ENCODE measurements at regions not wholly inside any gene's neighbourhood (a gene's known extent, or its start where the extent isn't known, plus 50 kb on each side); places are given as distances from the start of the nearest gene placed in this dataset.
"Not testable (repeated sequence)": the region's sequence is repeated elsewhere in the genome, so short reads cannot be mapped to it uniquely, and the experiment has no call there.

- no peaks in the 10 kb centered on the region for H3K4me1 ChIP-seq (ENCODE audit: control insufficient read depth in 2 of 2, insufficient read depth in 2 of 2, low read length in 2 of 2)
- no peak overlapping the region for H3K4me3 ChIP-seq (ENCODE audit: low read length)
- H3K27ac Mint-ChIP-seq = no peak overlapping the region
- H3K9me3 ChIP-seq (ENCODE audit: control insufficient read depth in 2 of 3, low read length in 3 of 3) = no peaks in the 10 kb centered on the region
- H3K27me3 Mint-ChIP-seq = peaks cover 0 to 5% (median 0%) of the 10 kb centered on the region in 5 donors
- no peak for DNase-seq
- ATAC-seq = no peak
- H3K9me3 Mint-ChIP-seq = peaks cover 5 to 33% (median 14%) of the 10 kb centered on the region in 11 donors
- no peaks in the 10 kb centered on the region for H3K4me1 Mint-ChIP-seq
- intact Hi-C loops (cut with micrococcal nuclease) = no loop called here
- peaks cover 0 to 7% (median 0%) of the 10 kb centered on the region in 5 donors for H3K36me3 Mint-ChIP-seq
- no peaks in the 10 kb centered on the region for H3K27me3 ChIP-seq (ENCODE audit: control insufficient read depth in 2 of 2, insufficient read depth in 2 of 2, low read length in 2 of 2)
- POLR2A ChIA-PET = no interaction called here
- no peaks in the 10 kb centered on the region for H3K36me3 ChIP-seq (ENCODE audit: control insufficient read depth in 2 of 3, insufficient read depth in 3 of 3, low read length in 3 of 3)
- H3K27ac ChIP-seq (ENCODE audit: low read depth, low read length) = no peak overlapping the region
- no peak overlapping the region for H3K4me3 Mint-ChIP-seq
- CTCF ChIA-PET = no interaction called here
Observed at GRCh38 chr5:167296066-167296465, 995.4 kb upstream of the WWC1 start.

- intact Hi-C loops (cut with micrococcal nuclease) = no loop called here
- DNase-seq (no peak), ATAC-seq (no peak)
- CTCF ChIA-PET = no interaction called here
- Mint-ChIP-seq H3K36me3 (peaks cover 0 to 7% (median 0%) of the 10 kb centered on the region in 5 donors), H3K9me3 (peaks cover 5 to 36% (median 14%) of the 10 kb centered on the region in 11 donors), H3K4me1 (no peaks in the 10 kb centered on the region), H3K27me3 (peaks cover 0 to 5% (median 0%) of the 10 kb centered on the region in 5 donors), H3K4me3 (no peak overlapping the region), H3K27ac (no peak overlapping the region)
- H3K4me1 ChIP-seq (ENCODE audit: control insufficient read depth in 2 of 2, insufficient read depth in 2 of 2, low read length in 2 of 2) = no peaks in the 10 kb centered on the region
- H3K27me3 ChIP-seq (ENCODE audit: control insufficient read depth in 2 of 2, insufficient read depth in 2 of 2, low read length in 2 of 2) = no peaks in the 10 kb centered on the region
- H3K4me3 ChIP-seq (ENCODE audit: low read length) = no peak overlapping the region
- POLR2A ChIA-PET = no interaction called here
- H3K9me3 ChIP-seq (ENCODE audit: control insufficient read depth in 2 of 3, low read length in 3 of 3) = no peaks in the 10 kb centered on the region
- no peaks in the 10 kb centered on the region for H3K36me3 ChIP-seq (ENCODE audit: control insufficient read depth in 2 of 3, insufficient read depth in 3 of 3, low read length in 3 of 3)
- no peak overlapping the region for H3K27ac ChIP-seq (ENCODE audit: low read depth, low read length)
Observed at GRCh38 chr5:167296661-167297060, 994.8 kb upstream of the WWC1 start.

GRCh38 chr5:167299861-167300260 is 991.6 kb upstream of the WWC1 start:
- H3K4me3 Mint-ChIP-seq; H3K36me3 Mint-ChIP-seq; CTCF ChIA-PET; H3K9me3 ChIP-seq (ENCODE audit: control insufficient read depth in 2 of 3, low read length in 3 of 3); H3K4me3 ChIP-seq (ENCODE audit: low read length); H3K4me1 Mint-ChIP-seq; H3K27ac ChIP-seq (ENCODE audit: low read depth, low read length); H3K36me3 ChIP-seq (ENCODE audit: control insufficient read depth in 2 of 3, insufficient read depth in 3 of 3, low read length in 3 of 3); H3K27me3 Mint-ChIP-seq; DNase-seq; POLR2A ChIA-PET; H3K27me3 ChIP-seq (ENCODE audit: control insufficient read depth in 2 of 2, insufficient read depth in 2 of 2, low read length in 2 of 2); H3K27ac Mint-ChIP-seq; ATAC-seq; intact Hi-C loops (cut with micrococcal nuclease); H3K4me1 ChIP-seq (ENCODE audit: control insufficient read depth in 2 of 2, insufficient read depth in 2 of 2, low read length in 2 of 2): not testable (repeated sequence)
- peaks cover 0 to 33% (median 10%) of the 10 kb centered on the region in 11 donors for H3K9me3 Mint-ChIP-seq

DNA sequence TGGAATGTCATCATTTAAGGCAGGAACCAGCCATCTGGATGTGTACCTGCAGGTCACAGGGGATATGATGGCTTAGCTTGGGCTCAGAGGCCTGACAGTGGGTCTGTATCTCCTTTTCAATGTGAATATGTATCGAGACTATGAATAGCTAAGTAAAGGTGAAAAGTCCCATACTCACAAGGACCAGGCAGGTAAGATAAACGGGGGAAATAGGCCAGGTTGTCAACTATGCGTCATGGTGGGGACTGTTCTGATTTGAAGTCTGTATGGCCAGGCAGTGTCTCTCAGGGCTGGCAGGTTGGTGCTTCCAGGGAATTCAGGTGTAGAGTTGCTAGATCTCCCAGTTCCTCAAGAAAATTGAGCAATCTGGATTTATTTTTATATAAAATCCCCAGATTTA is 987.9 kb upstream of the WWC1 start:
- intact Hi-C loops (cut with micrococcal nuclease) = no loop called here
- Histone ChIP-seq H3K27ac (ENCODE audit: low read depth, low read length) (no peak overlapping the region), H3K36me3 (ENCODE audit: control insufficient read depth in 2 of 3, insufficient read depth in 3 of 3, low read length in 3 of 3) (no peaks in the 10 kb centered on the region), H3K4me1 (ENCODE audit: control insufficient read depth in 2 of 2, insufficient read depth in 2 of 2, low read length in 2 of 2) (no peaks in the 10 kb centered on the region), H3K27me3 (ENCODE audit: control insufficient read depth in 2 of 2, insufficient read depth in 2 of 2, low read length in 2 of 2) (no peaks in the 10 kb centered on the region), H3K9me3 (ENCODE audit: control insufficient read depth in 2 of 3, low read length in 3 of 3) (no peaks in the 10 kb centered on the region), H3K4me3 (ENCODE audit: low read length) (no peak overlapping the region)
- H3K27ac Mint-ChIP-seq = no peak overlapping the region
- no peaks in the 10 kb centered on the region for H3K27me3 Mint-ChIP-seq
- DNase-seq (no peak), ATAC-seq (no peak)
- no peak overlapping the region for H3K4me3 Mint-ChIP-seq
- POLR2A ChIA-PET = no interaction called here
- CTCF ChIA-PET = no interaction called here
- H3K4me1 Mint-ChIP-seq = no peaks in the 10 kb centered on the region
- H3K36me3 Mint-ChIP-seq = no peaks in the 10 kb centered on the region
- H3K9me3 Mint-ChIP-seq = peaks cover 0 to 32% (median 6%) of the 10 kb centered on the region in 11 donors

GRCh38 chr5:167304834-167305469 is 986.5 kb upstream of the WWC1 start:
- no peak overlapping the region for H3K4me3 Mint-ChIP-seq
- H3K36me3 ChIP-seq (ENCODE audit: control insufficient read depth in 2 of 3, insufficient read depth in 3 of 3, low read length in 3 of 3) = no peaks in the 10 kb centered on the region
- no peak overlapping the region for H3K4me3 ChIP-seq (ENCODE audit: low read length)
- no peak for ATAC-seq
- H3K27me3 Mint-ChIP-seq = no peaks in the 10 kb centered on the region
- peaks cover 0 to 27% (median 8%) of the 10 kb centered on the region in 11 donors for H3K9me3 Mint-ChIP-seq
- POLR2A ChIA-PET = no interaction called here
- H3K36me3 Mint-ChIP-seq = no peaks in the 10 kb centered on the region
- H3K27ac ChIP-seq (ENCODE audit: low read depth, low read length) = no peak overlapping the region
- no peak for DNase-seq
- no peaks in the 10 kb centered on the region for H3K9me3 ChIP-seq (ENCODE audit: control insufficient read depth in 2 of 3, low read length in 3 of 3)
- CTCF ChIA-PET = no interaction called here
- H3K4me1 Mint-ChIP-seq = no peaks in the 10 kb centered on the region
- H3K4me1 ChIP-seq (ENCODE audit: control insufficient read depth in 2 of 2, insufficient read depth in 2 of 2, low read length in 2 of 2) = no peaks in the 10 kb centered on the region
- intact Hi-C loops (cut with micrococcal nuclease) = no loop called here
- H3K27ac Mint-ChIP-seq = no peak overlapping the region
- H3K27me3 ChIP-seq (ENCODE audit: control insufficient read depth in 2 of 2, insufficient read depth in 2 of 2, low read length in 2 of 2) = no peaks in the 10 kb centered on the region

GRCh38 chr5:167305591-167306213 is 985.7 kb upstream of the WWC1 start:
- ChIA-PET CTCF (no interaction called here), POLR2A (no interaction called here)
- no peaks in the 10 kb centered on the region for H3K27me3 ChIP-seq (ENCODE audit: control insufficient read depth in 2 of 2, insufficient read depth in 2 of 2, low read length in 2 of 2)
- H3K36me3 ChIP-seq (ENCODE audit: control insufficient read depth in 2 of 3, insufficient read depth in 3 of 3, low read length in 3 of 3) = no peaks in the 10 kb centered on the region
- no peaks in the 10 kb centered on the region for H3K4me1 ChIP-seq (ENCODE audit: control insufficient read depth in 2 of 2, insufficient read depth in 2 of 2, low read length in 2 of 2)
- no peak overlapping the region for H3K4me3 ChIP-seq (ENCODE audit: low read length)
- Mint-ChIP-seq H3K27ac (no peak overlapping the region), H3K27me3 (no peaks in the 10 kb centered on the region), H3K36me3 (no peaks in the 10 kb centered on the region), H3K4me1 (no peaks in the 10 kb centered on the region), H3K9me3 (peaks cover 0 to 20% (median 4%) of the 10 kb centered on the region in 11 donors), H3K4me3 (no peak overlapping the region)
- no peak for DNase-seq
- no peaks in the 10 kb centered on the region for H3K9me3 ChIP-seq (ENCODE audit: control insufficient read depth in 2 of 3, low read length in 3 of 3)
- intact Hi-C loops (cut with micrococcal nuclease) = no loop called here
- no peak for ATAC-seq
- no peak overlapping the region for H3K27ac ChIP-seq (ENCODE audit: low read depth, low read length)

DNA sequence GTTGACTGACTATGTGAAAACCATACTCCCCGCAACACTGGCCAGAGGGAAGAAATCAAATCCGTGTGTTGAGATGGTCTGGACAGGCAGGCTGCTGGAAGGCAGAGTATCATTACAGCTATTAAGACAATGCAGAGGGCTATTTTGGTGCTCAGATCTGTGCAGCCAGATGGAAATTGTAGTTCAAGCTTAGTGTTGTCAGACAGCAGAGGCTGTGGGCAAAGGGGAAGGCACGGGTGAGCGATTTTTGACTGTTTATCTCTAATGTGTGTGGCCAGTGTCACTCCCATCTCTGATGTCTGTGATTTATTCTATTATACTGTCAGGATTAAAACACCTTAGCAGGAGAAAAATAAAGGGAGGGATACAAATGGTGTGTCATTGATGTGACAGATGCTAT is 984.4 kb upstream of the WWC1 start:
- no peak overlapping the region for H3K27ac Mint-ChIP-seq
- Histone ChIP-seq H3K9me3 (ENCODE audit: control insufficient read depth in 2 of 3, low read length in 3 of 3) (no peaks in the 10 kb centered on the region), H3K27me3 (ENCODE audit: control insufficient read depth in 2 of 2, insufficient read depth in 2 of 2, low read length in 2 of 2) (no peaks in the 10 kb centered on the region), H3K4me1 (ENCODE audit: control insufficient read depth in 2 of 2, insufficient read depth in 2 of 2, low read length in 2 of 2) (no peaks in the 10 kb centered on the region), H3K36me3 (ENCODE audit: control insufficient read depth in 2 of 3, insufficient read depth in 3 of 3, low read length in 3 of 3) (no peaks in the 10 kb centered on the region), H3K4me3 (ENCODE audit: low read length) (no peak overlapping the region), H3K27ac (ENCODE audit: low read depth, low read length) (no peak overlapping the region)
- intact Hi-C loops (cut with micrococcal nuclease) = no loop called here
- ChIA-PET CTCF (no interaction called here), POLR2A (no interaction called here)
- no peak overlapping the region for H3K4me3 Mint-ChIP-seq
- DNase-seq (no peak), ATAC-seq (no peak)
- H3K4me1 Mint-ChIP-seq = no peaks in the 10 kb centered on the region
- no peaks in the 10 kb centered on the region for H3K27me3 Mint-ChIP-seq
- H3K9me3 Mint-ChIP-seq = peaks cover 0 to 16% (median 2%) of the 10 kb centered on the region in 11 donors
- no peaks in the 10 kb centered on the region for H3K36me3 Mint-ChIP-seq

Measured in naive thymus-derived CD4-positive, alpha-beta T cell (primary cell).